22Rv1 (cell line): ENCODE measurements at regions not wholly inside any gene's neighbourhood (a gene's known extent, or its start where the extent isn't known, plus 50 kb on each side); places are given as distances from the start of the nearest gene placed in this dataset.

Experiments used
- H3K27ac ChIP-seq: fragments of 450-650 bp; 2 replicates; pipeline ENCODE4 v1.5.1; 2017
- ZFX ChIP-seq: fragments of 450-650 bp; IDR thresholded peaks from 2 replicates; pipeline ENCODE4 v1.6.1; 2017; ENCODE audit warnings: antibody characterized with exemption, borderline replicate concordance
- TF ChIP-seq, protein P1 (sequence below): fragments of 450-650 bp; IDR thresholded peaks from 2 replicates; pipeline ENCODE4 v1.5.1; 2017; ENCODE audit warnings: mild to moderate bottlenecking

GRCh38 chr4:179110816-179111215 is 1668.6 kb upstream of the AGA start:
- H3K27ac ChIP-seq = no peak overlapping the region
- TF ChIP-seq ZFX = no peak
- TF ChIP-seq, protein P1, sequence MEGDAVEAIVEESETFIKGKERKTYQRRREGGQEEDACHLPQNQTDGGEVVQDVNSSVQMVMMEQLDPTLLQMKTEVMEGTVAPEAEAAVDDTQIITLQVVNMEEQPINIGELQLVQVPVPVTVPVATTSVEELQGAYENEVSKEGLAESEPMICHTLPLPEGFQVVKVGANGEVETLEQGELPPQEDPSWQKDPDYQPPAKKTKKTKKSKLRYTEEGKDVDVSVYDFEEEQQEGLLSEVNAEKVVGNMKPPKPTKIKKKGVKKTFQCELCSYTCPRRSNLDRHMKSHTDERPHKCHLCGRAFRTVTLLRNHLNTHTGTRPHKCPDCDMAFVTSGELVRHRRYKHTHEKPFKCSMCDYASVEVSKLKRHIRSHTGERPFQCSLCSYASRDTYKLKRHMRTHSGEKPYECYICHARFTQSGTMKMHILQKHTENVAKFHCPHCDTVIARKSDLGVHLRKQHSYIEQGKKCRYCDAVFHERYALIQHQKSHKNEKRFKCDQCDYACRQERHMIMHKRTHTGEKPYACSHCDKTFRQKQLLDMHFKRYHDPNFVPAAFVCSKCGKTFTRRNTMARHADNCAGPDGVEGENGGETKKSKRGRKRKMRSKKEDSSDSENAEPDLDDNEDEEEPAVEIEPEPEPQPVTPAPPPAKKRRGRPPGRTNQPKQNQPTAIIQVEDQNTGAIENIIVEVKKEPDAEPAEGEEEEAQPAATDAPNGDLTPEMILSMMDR = no peak

- H3K27ac ChIP-seq = no peak overlapping the region
- TF ChIP-seq ZFX = no peak
These were observed 1670.4 kb upstream of the AGA start for GRCh38 chr4:179112441-179113170.

DNA sequence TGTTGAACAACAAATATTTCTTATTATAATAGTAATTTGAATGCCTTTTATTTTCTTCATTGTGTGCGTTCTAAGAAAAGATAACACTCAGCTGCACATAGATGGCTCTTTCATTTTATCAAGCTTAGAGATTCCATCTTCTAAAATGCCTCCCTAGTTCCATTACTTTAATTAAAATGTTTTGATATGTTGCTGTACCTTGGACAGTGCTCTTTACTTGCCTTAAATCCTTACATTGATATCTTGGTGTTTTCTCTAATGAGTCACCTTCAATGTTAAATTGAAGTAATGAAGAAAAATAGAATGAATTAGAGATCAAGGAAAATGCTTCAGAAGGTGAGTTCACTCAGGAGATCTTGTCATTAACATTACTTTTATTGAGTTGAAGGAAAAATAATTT is 1672.4 kb upstream of the AGA start:
- no peak for TF ChIP-seq ZFX
- TF ChIP-seq, protein P1 = no peak
- no peak overlapping the region for H3K27ac ChIP-seq

- H3K27ac ChIP-seq = no peak overlapping the region
- TF ChIP-seq, protein P1 = no peak
These were observed 1673.8 kb upstream of the AGA start for GRCh38 chr4:179116011-179116410.

DNA sequence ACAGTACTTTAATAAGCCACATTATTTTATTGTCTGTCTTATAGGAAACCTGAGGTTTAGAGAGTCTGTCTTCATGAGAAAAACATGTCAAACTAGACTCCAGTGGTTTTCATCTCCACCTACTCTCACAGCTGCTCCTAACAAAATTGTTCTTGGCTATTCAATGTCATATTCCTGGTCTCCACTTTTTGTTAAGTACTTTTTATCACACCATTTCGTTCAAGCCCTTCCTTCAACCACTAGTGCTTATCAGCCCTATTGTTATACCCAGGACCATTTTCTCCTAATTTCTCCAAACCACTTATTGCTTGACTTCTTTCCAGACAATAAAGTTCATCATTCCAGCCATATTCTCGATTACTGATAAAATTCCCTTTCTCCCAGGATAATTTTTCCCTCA is 1674.3 kb upstream of the AGA start:
- no peak overlapping the region for H3K27ac ChIP-seq
- TF ChIP-seq, protein P1 = no peak
- TF ChIP-seq ZFX = no peak

DNA sequence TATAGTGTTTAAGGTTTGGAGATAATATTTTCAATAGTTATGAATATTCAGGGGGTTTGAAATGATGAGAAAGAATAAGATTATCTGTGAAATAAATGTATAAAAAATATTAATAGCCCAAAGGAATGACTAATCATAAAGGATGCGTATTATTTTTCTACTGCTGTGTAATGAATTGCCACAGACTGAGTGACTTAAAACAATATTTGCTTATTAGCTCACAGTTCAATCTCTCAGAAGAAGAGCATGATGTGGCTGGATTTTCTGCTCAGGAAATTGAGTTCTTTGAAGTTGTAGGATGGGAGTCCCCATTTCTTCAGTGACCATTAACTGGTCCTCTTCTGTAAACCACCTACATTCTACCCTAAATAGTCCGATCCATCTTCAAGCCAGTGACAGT is 1680.8 kb upstream of the AGA start:
- TF ChIP-seq ZFX = no peak
- TF ChIP-seq, protein P1 = no peak
- H3K27ac ChIP-seq = no peak overlapping the region

DNA sequence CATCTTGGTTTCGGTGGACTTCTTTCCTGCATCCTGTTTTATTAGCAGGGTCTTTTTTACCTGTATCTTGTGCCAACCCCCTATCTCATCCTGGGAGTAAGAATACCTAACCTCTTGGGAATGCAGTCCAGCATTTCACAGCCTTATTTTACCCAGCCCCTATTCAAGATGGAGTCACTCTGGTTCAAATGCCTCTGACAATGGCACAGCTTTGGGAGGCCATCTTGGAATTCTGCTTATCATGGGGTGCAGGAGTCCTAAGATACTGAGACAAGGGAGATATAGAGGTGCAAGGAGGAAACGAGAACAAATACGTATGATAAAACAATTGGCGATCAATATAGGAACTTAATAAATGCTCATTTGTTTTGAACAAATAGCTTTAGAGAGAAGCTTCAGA is 1682.2 kb upstream of the AGA start:
- TF ChIP-seq, protein P1 = no peak
- TF ChIP-seq ZFX = no peak
- no peak overlapping the region for H3K27ac ChIP-seq

DNA sequence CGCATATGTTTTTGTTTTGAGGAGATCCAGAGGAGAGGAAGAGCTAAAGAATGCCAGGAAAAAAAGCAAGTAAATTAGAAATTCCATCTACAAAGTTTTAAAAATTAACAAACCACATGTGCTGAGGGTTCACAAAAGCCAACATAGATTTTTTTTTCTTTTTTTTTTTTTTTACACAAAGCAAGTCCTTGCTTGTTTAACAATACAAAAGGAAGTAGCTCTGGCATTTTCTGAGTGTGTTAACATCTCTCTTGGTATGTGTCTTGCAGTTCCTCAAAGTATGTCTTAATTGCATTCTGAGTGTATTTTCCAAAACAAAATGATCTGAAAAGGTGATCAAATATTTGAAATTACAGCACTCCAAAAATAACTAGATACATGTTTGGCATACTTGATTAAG is 1682.7 kb upstream of the AGA start:
- TF ChIP-seq, protein P1 = no peak
- no peak for TF ChIP-seq ZFX
- no peak overlapping the region for H3K27ac ChIP-seq
